ENCODE measurements at regions not wholly inside any gene's neighbourhood (a gene's known extent, or its start where the extent isn't known, plus 50 kb on each side); places are given as distances from the start of the nearest gene placed in this dataset.

DNA sequence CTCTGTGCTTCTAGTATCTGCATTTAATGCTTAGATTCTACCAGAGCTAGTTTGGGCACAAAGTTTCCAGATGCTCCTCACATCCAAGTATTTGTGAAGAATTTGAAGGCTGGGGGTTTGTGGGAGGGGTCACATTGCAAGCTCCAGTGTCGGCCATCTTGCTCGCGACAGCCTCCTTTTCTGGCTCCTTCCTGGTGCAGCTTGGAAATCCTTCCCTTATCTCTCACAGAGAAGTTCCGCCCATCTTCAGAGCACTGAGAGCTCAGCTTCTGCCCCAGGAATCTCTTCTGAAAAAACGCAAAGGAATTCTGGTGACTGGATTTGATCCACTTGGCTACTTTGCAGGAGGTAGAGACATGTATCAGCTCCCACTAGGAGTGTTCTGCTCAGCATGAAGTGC is 497.5 kb downstream of the TBC1D22A start:
- DNase-seq (ENCODE audit: low spot score) = no peak

GRCh38 chr22:47259049-47259448 is 496.6 kb downstream of the TBC1D22A start:
- no peak for DNase-seq (ENCODE audit: low spot score)

DNA sequence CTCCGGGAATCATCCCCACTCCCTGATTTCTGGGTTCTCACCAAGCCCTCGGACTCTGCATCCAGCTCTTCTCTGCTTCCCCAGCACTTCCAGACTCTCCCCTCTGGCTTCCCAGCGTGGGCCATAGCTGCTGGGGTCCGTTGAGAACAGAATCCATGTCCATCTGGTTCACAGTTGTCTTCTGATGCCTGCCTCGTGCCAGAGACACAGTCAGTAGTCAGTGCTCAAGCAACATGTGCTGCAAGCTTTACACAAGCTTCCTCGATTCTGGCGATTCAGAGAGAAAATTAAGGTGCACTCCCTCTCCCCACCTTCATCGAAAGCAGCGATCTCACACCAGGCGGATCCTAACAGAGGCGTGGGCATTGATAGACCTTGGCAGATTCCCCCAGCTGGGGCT is 495.5 kb downstream of the TBC1D22A start:
- no peak for DNase-seq (ENCODE audit: low spot score)

- no peak for DNase-seq (ENCODE audit: low spot score)
These were observed 495.1 kb downstream of the TBC1D22A start for GRCh38 chr22:47257566-47257965.

DNA sequence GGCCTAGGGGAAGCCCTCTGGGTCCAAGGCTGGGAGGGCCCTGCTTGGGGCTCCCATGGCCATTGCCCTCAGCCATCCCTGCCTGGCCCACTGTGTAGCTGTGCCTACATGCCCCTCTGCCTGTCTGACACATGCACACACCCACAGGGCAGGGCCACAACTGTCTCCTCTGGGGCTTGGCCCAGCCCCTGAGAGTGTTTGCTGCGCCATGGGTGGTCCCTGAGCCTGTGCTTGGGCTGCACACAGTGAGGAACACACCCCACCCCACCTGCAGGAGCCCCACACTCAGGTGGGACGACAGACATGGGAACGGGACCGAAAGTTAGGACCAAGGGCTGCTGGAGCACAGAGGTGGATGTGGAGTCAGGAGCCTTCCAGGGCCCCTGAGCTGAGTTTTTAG is 489.5 kb downstream of the TBC1D22A start:
- no peak for DNase-seq (ENCODE audit: low spot score)

DNA sequence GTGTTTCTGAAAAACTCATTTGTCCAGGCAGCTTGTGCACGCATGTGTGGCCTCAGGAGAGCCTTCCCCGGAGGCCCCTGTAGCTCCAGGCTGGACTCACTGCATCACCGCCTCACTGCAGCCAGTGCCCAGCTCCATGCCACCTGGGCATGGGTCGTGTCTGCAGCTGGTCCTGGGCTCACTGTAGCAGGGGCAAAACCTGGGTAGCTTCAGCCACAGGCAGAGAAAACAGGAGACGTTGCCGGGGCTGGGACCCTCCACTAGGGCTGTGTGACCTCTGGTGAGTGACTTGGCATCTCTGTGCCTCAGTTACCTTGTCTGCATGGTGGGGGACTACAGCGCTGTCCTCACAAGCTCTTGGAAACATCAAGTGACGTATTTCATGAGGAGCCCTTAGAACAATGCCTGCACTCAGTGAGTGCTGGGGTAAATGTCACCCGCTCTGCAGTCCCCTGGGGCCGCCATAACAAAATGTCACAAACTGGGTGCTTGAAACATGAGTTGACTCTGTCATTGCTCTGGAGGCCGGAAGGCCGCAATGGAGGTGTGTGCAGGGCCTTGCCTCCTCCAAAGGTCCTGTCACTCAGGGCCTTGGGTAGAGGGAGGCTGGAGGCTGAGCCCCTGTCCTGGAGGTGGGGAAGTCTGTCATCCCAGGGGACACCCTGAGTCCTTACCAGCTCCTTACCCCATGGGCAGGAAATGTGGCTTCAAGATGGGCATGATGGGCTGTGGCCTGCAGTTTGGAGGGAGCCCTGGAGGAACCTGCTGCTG is 488.7 kb downstream of the TBC1D22A start:
- no peak for DNase-seq (ENCODE audit: low spot score)

- DNase-seq (ENCODE audit: low spot score) = no peak
These were observed 487.0 kb downstream of the TBC1D22A start for GRCh38 chr22:47249370-47249928.

GRCh38 chr22:47248925-47249324 is 486.5 kb downstream of the TBC1D22A start:
- no peak for DNase-seq (ENCODE audit: low spot score)

GRCh38 chr22:47247579-47248240 is 485.3 kb downstream of the TBC1D22A start:
- no peak for DNase-seq (ENCODE audit: low spot score)

DNA sequence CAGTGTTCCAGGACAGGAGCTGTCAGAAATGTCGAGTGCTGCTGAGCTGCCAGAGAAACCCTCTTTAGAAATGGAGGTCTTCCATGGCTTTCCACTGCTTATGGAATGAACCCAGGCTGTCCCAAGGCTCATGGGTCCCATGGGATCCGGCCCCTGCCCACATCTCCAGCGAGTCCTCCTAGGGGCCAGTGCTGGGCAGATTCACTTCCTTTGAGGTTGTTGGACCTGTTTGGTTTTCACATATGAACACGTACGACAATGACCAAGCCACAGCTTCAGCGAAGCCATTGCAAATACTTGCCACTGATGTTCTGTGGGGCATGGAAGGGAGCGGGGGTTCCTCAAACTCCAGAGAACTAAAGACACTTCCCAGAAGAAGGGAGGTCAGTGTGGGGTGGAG is 483.3 kb downstream of the TBC1D22A start:
- DNase-seq (ENCODE audit: low spot score) = no peak

DNA sequence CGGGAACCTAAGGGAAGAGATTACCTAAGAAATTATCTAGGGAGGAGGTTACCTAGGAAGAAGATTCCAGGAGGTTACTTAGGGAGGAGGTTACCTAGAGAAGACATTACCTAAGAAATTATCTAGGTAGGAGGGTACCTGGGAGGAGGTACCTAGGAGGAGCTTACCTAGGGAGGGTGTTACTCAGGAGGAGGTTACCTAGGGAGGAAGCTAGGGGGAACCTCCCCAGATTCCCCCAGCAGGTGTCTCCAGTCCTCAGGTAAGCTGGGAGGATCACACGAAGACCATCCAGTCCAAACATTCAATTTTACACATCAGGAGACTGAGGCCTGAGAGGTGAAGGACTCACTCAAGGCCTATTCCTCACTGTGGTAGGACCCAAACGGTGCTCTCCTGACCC is 482.8 kb downstream of the TBC1D22A start:
- no peak for DNase-seq (ENCODE audit: low spot score)

GRCh38 chr22:47240116-47240515 is 477.7 kb downstream of the TBC1D22A start:
- no peak for DNase-seq (ENCODE audit: low spot score)

DNA sequence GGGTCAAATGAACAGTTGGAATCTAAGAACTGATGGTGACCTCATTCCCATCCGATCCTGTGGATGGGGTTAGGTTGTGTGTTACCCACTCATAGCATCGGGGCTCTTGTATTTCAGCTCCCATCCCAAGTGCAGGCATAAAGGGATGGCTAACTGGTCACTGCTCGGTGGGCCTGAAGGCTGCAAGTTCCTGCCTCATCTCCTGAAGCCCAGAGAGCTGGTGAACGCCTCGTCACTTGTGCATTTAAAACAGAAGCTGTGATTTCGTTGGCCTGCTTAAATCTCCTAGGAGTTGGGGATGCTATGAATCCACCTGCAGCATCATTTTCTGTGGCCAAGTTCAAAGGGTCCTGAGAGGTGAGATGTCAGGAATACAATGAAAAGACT is 477.0 kb downstream of the TBC1D22A start:
- no peak for DNase-seq (ENCODE audit: low spot score)

- no peak for DNase-seq (ENCODE audit: low spot score)
These were observed 476.4 kb downstream of the TBC1D22A start for GRCh38 chr22:47238690-47239473.

DNA sequence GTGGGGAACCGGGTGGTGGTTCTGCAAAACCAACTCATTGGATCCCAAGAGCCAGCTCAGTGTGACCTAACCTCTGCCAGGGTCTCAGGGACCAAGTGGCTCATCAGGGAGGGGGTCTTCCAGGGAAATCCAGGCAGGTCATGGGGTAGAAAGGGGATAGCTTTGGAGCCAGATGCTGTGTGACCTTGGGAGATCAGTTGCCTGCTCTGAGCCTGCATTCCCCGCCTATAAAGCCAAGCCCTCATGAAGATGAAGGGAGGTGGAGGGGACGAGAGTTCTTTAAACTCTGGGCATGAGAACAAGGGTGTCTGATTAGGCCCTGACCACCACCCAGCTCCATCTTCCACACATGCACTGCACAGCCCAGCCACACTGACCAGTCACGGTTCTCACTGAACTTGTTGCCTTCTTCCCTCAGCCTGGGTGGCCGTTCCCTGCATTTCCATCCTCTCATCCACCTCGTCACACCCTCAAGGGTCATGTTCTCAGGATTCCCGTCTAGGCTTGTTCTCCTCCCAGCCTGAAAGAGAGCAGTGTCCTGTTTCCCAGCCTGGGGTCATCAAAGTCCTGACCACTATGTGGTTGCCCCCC is 475.5 kb downstream of the TBC1D22A start:
- no peak for DNase-seq (ENCODE audit: low spot score)

- DNase-seq (ENCODE audit: low spot score) = no peak
These were observed 474.3 kb downstream of the TBC1D22A start for GRCh38 chr22:47236718-47237117.

DNA sequence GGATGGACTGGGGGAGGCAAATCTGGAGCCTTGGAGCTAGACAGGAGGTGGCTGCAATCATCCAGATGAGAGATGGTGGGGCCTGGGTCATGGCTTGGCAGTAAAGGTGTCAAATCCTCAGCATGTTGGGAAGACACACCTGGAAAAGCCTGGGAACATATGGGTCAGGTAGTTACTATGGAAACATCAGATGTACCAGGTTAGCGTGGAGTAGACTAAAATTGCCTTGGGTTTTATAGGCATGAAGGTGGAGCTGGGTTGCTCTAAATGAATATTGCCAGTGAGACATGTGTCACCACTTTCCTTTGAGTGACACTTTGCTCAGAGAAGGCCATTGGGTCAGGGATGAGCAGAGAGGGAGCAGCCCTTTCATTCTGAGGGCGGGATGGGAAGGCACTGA is 473.7 kb downstream of the TBC1D22A start:
- DNase-seq (ENCODE audit: low spot score) = no peak

GRCh38 chr22:47233316-47234243 is 471.1 kb downstream of the TBC1D22A start:
- DNase-seq (ENCODE audit: low spot score) = no peak

DNA sequence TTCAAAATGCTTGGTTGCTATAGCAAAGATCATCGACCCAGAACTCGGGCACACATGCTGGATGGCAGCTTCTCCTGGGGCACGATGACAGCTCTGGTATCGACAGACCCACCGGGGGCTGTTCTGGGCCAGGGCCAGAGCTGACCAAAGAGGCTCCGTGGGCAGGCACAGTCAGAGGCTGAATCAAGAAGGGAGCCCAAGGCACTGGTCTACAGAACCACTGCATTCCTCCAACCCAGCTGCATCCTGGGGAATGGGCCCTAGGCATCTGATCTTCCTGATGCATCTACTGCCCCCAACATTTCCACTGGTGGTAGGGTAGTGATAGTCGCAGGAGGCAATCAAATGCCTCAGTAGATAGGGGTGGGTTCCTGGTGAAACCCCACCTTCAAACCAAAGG is 470.3 kb downstream of the TBC1D22A start:
- DNase-seq (ENCODE audit: low spot score) = no peak

GRCh38 chr22:47232197-47232596 is 469.7 kb downstream of the TBC1D22A start:
- no peak for DNase-seq (ENCODE audit: low spot score)

DNA sequence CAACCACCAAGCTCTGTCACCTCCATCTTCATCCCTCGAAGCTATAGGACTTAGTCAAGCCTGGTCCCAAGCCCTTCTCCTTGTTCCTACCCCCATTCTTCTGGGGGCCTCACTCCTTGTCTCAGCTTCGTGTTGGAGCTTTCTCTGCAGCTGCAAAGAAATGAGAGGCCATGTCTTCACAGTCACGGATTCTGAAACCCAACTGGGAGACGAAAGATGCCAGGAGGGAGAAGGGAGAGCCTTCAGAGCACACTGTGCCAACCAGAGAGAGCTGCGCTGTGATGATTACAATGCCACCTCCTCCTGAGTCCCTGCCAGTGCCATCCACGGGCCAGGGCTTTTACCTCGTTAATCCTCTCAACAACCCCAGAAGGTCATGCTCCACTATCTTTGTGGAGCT is 469.3 kb downstream of the TBC1D22A start:
- DNase-seq (ENCODE audit: low spot score) = no peak
